ENCODE measurements at regions not wholly inside any gene's neighbourhood (a gene's known extent, or its start where the extent isn't known, plus 50 kb on each side); places are given as distances from the start of the nearest gene placed in this dataset.

DNA sequence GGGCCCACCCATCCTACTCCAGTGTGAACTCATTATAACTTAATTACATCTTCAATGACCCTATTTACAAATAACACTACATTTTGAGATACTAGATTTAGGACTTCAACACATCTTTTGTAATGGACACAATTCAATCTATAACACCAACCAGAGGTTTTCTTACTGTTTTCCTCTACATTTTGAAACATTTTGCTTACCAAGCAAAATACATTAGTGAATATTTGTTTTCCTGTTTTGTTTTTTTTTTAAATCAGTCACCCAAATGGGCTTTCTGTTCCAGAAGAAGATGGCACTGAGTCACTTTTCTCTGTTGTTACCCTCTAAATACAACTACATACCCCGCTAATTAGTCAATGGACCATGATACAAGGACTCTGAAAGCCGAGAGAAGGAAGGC is 69.2 kb upstream of the PRNP start:
- TF ChIP-seq HOXB5 (CRISPR knock-in tag; IDR thresholded peaks at IDR 0.05) (no peak), MAZ (IDR thresholded peaks at IDR 0.05; ENCODE audit: borderline replicate concordance, low read depth, low read length) (no peak), POLR2A (IDR thresholded peaks at IDR 0.05; ENCODE audit: low read length) (no peak), TP53 (CRISPR knock-in tag; IDR thresholded peaks at IDR 0.05) (no peak), JUNB (IDR thresholded peaks at IDR 0.05) (no peak), NFE2L2 (conservative IDR thresholded peaks at IDR 0.05; ENCODE audit: low read length) (no peak)
- TF ChIP-seq, protein P1, sequence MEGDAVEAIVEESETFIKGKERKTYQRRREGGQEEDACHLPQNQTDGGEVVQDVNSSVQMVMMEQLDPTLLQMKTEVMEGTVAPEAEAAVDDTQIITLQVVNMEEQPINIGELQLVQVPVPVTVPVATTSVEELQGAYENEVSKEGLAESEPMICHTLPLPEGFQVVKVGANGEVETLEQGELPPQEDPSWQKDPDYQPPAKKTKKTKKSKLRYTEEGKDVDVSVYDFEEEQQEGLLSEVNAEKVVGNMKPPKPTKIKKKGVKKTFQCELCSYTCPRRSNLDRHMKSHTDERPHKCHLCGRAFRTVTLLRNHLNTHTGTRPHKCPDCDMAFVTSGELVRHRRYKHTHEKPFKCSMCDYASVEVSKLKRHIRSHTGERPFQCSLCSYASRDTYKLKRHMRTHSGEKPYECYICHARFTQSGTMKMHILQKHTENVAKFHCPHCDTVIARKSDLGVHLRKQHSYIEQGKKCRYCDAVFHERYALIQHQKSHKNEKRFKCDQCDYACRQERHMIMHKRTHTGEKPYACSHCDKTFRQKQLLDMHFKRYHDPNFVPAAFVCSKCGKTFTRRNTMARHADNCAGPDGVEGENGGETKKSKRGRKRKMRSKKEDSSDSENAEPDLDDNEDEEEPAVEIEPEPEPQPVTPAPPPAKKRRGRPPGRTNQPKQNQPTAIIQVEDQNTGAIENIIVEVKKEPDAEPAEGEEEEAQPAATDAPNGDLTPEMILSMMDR (IDR thresholded peaks at IDR 0.05): no peak
- TF ChIP-seq, protein P2, sequence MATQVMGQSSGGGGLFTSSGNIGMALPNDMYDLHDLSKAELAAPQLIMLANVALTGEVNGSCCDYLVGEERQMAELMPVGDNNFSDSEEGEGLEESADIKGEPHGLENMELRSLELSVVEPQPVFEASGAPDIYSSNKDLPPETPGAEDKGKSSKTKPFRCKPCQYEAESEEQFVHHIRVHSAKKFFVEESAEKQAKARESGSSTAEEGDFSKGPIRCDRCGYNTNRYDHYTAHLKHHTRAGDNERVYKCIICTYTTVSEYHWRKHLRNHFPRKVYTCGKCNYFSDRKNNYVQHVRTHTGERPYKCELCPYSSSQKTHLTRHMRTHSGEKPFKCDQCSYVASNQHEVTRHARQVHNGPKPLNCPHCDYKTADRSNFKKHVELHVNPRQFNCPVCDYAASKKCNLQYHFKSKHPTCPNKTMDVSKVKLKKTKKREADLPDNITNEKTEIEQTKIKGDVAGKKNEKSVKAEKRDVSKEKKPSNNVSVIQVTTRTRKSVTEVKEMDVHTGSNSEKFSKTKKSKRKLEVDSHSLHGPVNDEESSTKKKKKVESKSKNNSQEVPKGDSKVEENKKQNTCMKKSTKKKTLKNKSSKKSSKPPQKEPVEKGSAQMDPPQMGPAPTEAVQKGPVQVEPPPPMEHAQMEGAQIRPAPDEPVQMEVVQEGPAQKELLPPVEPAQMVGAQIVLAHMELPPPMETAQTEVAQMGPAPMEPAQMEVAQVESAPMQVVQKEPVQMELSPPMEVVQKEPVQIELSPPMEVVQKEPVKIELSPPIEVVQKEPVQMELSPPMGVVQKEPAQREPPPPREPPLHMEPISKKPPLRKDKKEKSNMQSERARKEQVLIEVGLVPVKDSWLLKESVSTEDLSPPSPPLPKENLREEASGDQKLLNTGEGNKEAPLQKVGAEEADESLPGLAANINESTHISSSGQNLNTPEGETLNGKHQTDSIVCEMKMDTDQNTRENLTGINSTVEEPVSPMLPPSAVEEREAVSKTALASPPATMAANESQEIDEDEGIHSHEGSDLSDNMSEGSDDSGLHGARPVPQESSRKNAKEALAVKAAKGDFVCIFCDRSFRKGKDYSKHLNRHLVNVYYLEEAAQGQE (IDR thresholded peaks at IDR 0.05): no peak

Measured in A549 (cell line).